Retina (tissue), 1 donor: ENCODE measurements at regions not wholly inside any gene's neighbourhood (a gene's known extent, or its start where the extent isn't known, plus 50 kb on each side); places are given as distances from the start of the nearest gene placed in this dataset.

Experiments
- DNase-seq: peaks from one replicate; pipeline ENCODE4 v3.0.0-alpha.2; 2016

GRCh38 chr3:15952543-15953175 lies 154.9 kb upstream of the ANKRD28 start:
- DNase-seq, result no peak

GRCh38 chr3:15953841-15954240 lies 156.1 kb upstream of the ANKRD28 start:
- DNase-seq, result no peak

- no peak for DNase-seq
These were observed 158.2 kb upstream of the ANKRD28 start for GRCh38 chr3:15955968-15956367.

- no peak for DNase-seq
These were observed 161.1 kb upstream of the ANKRD28 start for GRCh38 chr3:15958692-15959433.

- no peak for DNase-seq
These were observed 161.6 kb upstream of the ANKRD28 start for GRCh38 chr3:15959434-15959811.

GRCh38 chr3:15964605-15965442 lies 167.0 kb upstream of the ANKRD28 start:
- peak; percentile 27 for DNase-seq

- DNase-seq, result no peak
These were observed 169.8 kb upstream of the ANKRD28 start for GRCh38 chr3:15967577-15967976.

GRCh38 chr3:15969874-15970640 lies 172.3 kb upstream of the ANKRD28 start:
- DNase-seq, result no peak

GRCh38 chr3:15973414-15973813 lies 175.6 kb upstream of the ANKRD28 start:
- no peak for DNase-seq

GRCh38 chr3:15973940-15974339 lies 176.2 kb upstream of the ANKRD28 start:
- DNase-seq, result no peak

- DNase-seq, result no peak
These were observed 176.9 kb upstream of the ANKRD28 start for GRCh38 chr3:15974647-15975046.

GRCh38 chr3:15976524-15976923 lies 178.7 kb upstream of the ANKRD28 start:
- DNase-seq, result no peak

GRCh38 chr3:15977090-15977489 lies 179.3 kb upstream of the ANKRD28 start:
- DNase-seq, result no peak

- DNase-seq, result no peak
These were observed 179.9 kb upstream of the ANKRD28 start for GRCh38 chr3:15977598-15978232.

GRCh38 chr3:15978801-15979200 lies 181.0 kb upstream of the ANKRD28 start:
- no peak for DNase-seq

GRCh38 chr3:15979495-15979894 lies 181.7 kb upstream of the ANKRD28 start:
- no peak for DNase-seq

- DNase-seq, result no peak
These were observed 182.1 kb upstream of the ANKRD28 start for GRCh38 chr3:15979900-15980299.

- no peak for DNase-seq
These were observed 184.5 kb upstream of the ANKRD28 start for GRCh38 chr3:15982243-15982642.

GRCh38 chr3:15982667-15983196 lies 185.0 kb upstream of the ANKRD28 start:
- peak; percentile 80 for DNase-seq

- DNase-seq, result peak; percentile 56
These were observed 185.5 kb upstream of the ANKRD28 start for GRCh38 chr3:15983232-15983631.

GRCh38 chr3:15983693-15984092 lies 185.9 kb upstream of the ANKRD28 start:
- DNase-seq, result no peak

- DNase-seq, result no peak
These were observed 185.1 kb upstream of the GALNT15 start for GRCh38 chr3:15989419-15989818.
